ENCODE measurements at regions not wholly inside any gene's neighbourhood (a gene's known extent, or its start where the extent isn't known, plus 50 kb on each side); places are given as distances from the start of the nearest gene placed in this dataset.

GRCh38 chr2:240248721-240249422 lies 108.4 kb upstream of the OTOS start:
- Mint-ChIP-seq H3K27me3 (ENCODE audit: low read depth in 3 of 3) (peaks cover 6 to 15% (median 9%) of the 10 kb centered on the region in 3 donors), H3K9me3 (peaks cover 0 to 12% (median 1%) of the 10 kb centered on the region in 7 donors), H3K27ac (peak overlapping the region in 1 of 7 donors; percentile 58), H3K4me3 (no peak overlapping the region), H3K36me3 (no peaks in the 10 kb centered on the region), H3K4me1 (no peaks in the 10 kb centered on the region)
- Histone ChIP-seq H3K4me3 (replicated peaks in 1 of 3; ENCODE audit: low read depth in 2 of 3, low read length in 3 of 3) (no peak overlapping the region), H3K36me3 (replicated peaks in 1 of 2; ENCODE audit: control insufficient read depth in 1 of 2, insufficient read depth in 2 of 2, low read length in 2 of 2) (no peaks in the 10 kb centered on the region), H3K27ac (ENCODE audit: low read depth in 1 of 2, low read length in 2 of 2) (no peak overlapping the region), H3K79me2 (ENCODE audit: insufficient read depth, low read length) (no peaks in the 10 kb centered on the region), H3K27me3 (ENCODE audit: control insufficient read depth in 2 of 2, insufficient read depth in 2 of 2, low read length in 2 of 2) (no peaks in the 10 kb centered on the region), H4K20me1 (ENCODE audit: insufficient read depth, low read length) (no peaks in the 10 kb centered on the region), H3K9me3 (replicated peaks in 1 of 2; ENCODE audit: control insufficient read depth in 1 of 2, insufficient read depth in 1 of 2, low read length in 2 of 2) (no peaks in the 10 kb centered on the region), H3K4me1 (ENCODE audit: control insufficient read depth in 1 of 2, insufficient read depth in 2 of 2, low read length in 2 of 2) (peaks cover 0 to 6% of the 10 kb centered on the region in 2 donors), H3K4me2 (replicated peaks; ENCODE audit: extremely low read depth, low read length, poor library complexity, severe bottlenecking) (no peak overlapping the region), H3K9ac (ENCODE audit: insufficient read depth, low read length, poor library complexity, severe bottlenecking) (no peak overlapping the region), H2AFZ (ENCODE audit: insufficient read depth, low read depth, low read length, poor library complexity, severe bottlenecking) (no peak overlapping the region)
- intact Hi-C loops (cut with micrococcal nuclease) = no loop called here
- 89% methylated on average over 11 of the region's 14 CpGs for WGBS (ENCODE audit: insufficient coverage)
- no peak for TF ChIP-seq CTCF (IDR thresholded peaks at IDR 0.05)
- no peak for DNase-seq

GRCh38 chr2:240249423-240250149 lies 109.1 kb upstream of the OTOS start:
- Histone ChIP-seq H3K79me2 (ENCODE audit: insufficient read depth, low read length) (no peaks in the 10 kb centered on the region), H3K4me2 (replicated peaks; ENCODE audit: extremely low read depth, low read length, poor library complexity, severe bottlenecking) (no peak overlapping the region), H2AFZ (ENCODE audit: insufficient read depth, low read depth, low read length, poor library complexity, severe bottlenecking) (no peak overlapping the region), H4K20me1 (ENCODE audit: insufficient read depth, low read length) (no peaks in the 10 kb centered on the region), H3K36me3 (replicated peaks in 1 of 2; ENCODE audit: control insufficient read depth in 1 of 2, insufficient read depth in 2 of 2, low read length in 2 of 2) (no peaks in the 10 kb centered on the region), H3K4me1 (ENCODE audit: control insufficient read depth in 1 of 2, insufficient read depth in 2 of 2, low read length in 2 of 2) (peaks cover 0 to 6% of the 10 kb centered on the region in 2 donors), H3K4me3 (replicated peaks in 1 of 3; ENCODE audit: low read depth in 2 of 3, low read length in 3 of 3) (no peak overlapping the region), H3K9me3 (replicated peaks in 1 of 2; ENCODE audit: control insufficient read depth in 1 of 2, insufficient read depth in 1 of 2, low read length in 2 of 2) (no peaks in the 10 kb centered on the region), H3K9ac (ENCODE audit: insufficient read depth, low read length, poor library complexity, severe bottlenecking) (no peak overlapping the region), H3K27me3 (ENCODE audit: control insufficient read depth in 2 of 2, insufficient read depth in 2 of 2, low read length in 2 of 2) (no peaks in the 10 kb centered on the region), H3K27ac (ENCODE audit: low read depth in 1 of 2, low read length in 2 of 2) (no peak overlapping the region)
- no peak for TF ChIP-seq CTCF (IDR thresholded peaks at IDR 0.05)
- WGBS (ENCODE audit: insufficient coverage) = 90% methylated on average over 18 of the region's 21 CpGs
- DNase-seq = no peak
- Mint-ChIP-seq H3K36me3 (no peaks in the 10 kb centered on the region), H3K9me3 (peaks cover 0 to 12% (median 1%) of the 10 kb centered on the region in 7 donors), H3K27me3 (ENCODE audit: low read depth in 3 of 3) (peaks cover 4 to 13% (median 4%) of the 10 kb centered on the region in 3 donors), H3K4me1 (no peaks in the 10 kb centered on the region), H3K27ac (peak overlapping the region in 1 of 7 donors; percentile 58), H3K4me3 (no peak overlapping the region)
- intact Hi-C loops (cut with micrococcal nuclease) = no loop called here

Measured in CD14-positive monocyte (primary cell).